Activated T-helper 1 cell treated with anti-CD3 and anti-CD28 coated beads, Interleukin-12 subunit alpha, Interleukin-12 subunit beta, Interleukin-2, Interleukin-4 antibody, amounts not matched to agents 30 ng/mL and 10 ng/mL and 1 ng/mL, durations not matched to agents 14 hours and 24 hours and 36 hours (primary cell): ENCODE measurements at regions not wholly inside any gene's neighbourhood (a gene's known extent, or its start where the extent isn't known, plus 50 kb on each side); places are given as distances from the start of the nearest gene placed in this dataset.

Experiments
- DNase-seq: peaks from one replicate; pipeline ENCODE4 v3.0.0; 2021; ENCODE audit warnings: low spot score
- H3K27ac Mint-ChIP-seq: one replicate; pipeline ENCODE4 v1.8.0; 2021; ENCODE audit warnings: mild to moderate bottlenecking, mixed read lengths
- H3K27me3 Mint-ChIP-seq: one replicate; pipeline ENCODE4 v1.8.0; 2022; ENCODE audit warnings: mild to moderate bottlenecking, moderate library complexity, mixed read lengths; ENCODE audit not compliant: insufficient read depth
- H3K36me3 Mint-ChIP-seq: one replicate; pipeline ENCODE4 v1.8.0; 2021; ENCODE audit warnings: low read depth, mixed read lengths
- H3K4me1 Mint-ChIP-seq: one replicate; pipeline ENCODE4 v1.8.0; 2021; ENCODE audit warnings: low read depth, mixed read lengths
- H3K4me3 Mint-ChIP-seq: one replicate; pipeline ENCODE4 v1.8.0; 2021; ENCODE audit warnings: mild to moderate bottlenecking, moderate library complexity, mixed read lengths
- H3K9me3 Mint-ChIP-seq: one replicate; pipeline ENCODE4 v1.8.0; 2021; ENCODE audit warnings: mixed read lengths
- intact Hi-C: fragments of 100-400 bp; cut with micrococcal nuclease; formaldehyde crosslinking; loops from one replicate; pipeline ENCODE4 v1.15.1; 2024

- no peaks in the 10 kb centered on the region for H3K9me3 Mint-ChIP-seq
- H3K27me3 Mint-ChIP-seq = no peaks in the 10 kb centered on the region
- H3K4me3 Mint-ChIP-seq = no peak overlapping the region
- H3K27ac Mint-ChIP-seq = no peak overlapping the region
- H3K36me3 Mint-ChIP-seq = no peaks in the 10 kb centered on the region
- intact Hi-C loops = no loop called here
- DNase-seq = no peak
- no peaks in the 10 kb centered on the region for H3K4me1 Mint-ChIP-seq
Observed at GRCh38 chr1:232404227-232404626, 225.7 kb downstream of the SIPA1L2 start.

DNA sequence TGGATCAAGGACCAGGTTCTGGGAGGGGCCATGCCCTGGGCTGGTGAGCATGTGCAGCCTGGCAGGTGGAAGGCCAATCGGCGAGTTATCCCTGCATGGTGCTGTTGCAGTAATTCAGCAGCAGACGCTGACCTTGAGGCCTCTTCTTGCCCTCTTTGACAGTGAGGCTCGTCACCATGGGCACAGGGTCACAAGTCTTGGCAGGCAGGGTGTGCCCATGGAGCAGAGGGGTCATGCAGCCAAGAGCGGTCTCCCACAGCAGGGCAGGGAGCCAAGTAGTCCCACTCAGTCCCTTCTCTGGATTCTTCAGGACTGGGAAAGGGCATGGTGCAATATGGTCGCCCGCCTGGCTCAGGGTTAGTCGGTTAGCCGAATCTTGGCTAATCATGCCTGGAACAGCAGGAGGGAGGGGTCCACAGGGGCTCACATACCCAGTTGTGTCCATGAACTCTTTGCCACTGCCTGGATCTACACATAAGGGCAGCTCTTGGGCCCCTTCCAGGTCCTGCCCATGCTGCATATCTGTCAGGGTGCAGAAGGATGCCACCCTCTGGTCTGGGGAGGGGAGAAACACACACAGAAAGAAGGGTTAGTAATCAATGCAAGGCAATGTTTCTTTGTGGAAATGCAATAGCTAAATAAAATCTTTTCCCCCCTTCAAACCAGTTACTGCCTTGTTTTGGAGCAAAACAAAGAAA lies 226.8 kb downstream of the SIPA1L2 start:
- no peaks in the 10 kb centered on the region for H3K9me3 Mint-ChIP-seq
- peaks cover 7% of the 10 kb centered on the region for H3K4me1 Mint-ChIP-seq
- no peak overlapping the region for H3K4me3 Mint-ChIP-seq
- no peaks in the 10 kb centered on the region for H3K36me3 Mint-ChIP-seq
- no peaks in the 10 kb centered on the region for H3K27me3 Mint-ChIP-seq
- no peak for DNase-seq
- H3K27ac Mint-ChIP-seq = no peak overlapping the region
- intact Hi-C loops = no loop called here

- no peaks in the 10 kb centered on the region for H3K36me3 Mint-ChIP-seq
- no peak for DNase-seq
- H3K9me3 Mint-ChIP-seq = no peaks in the 10 kb centered on the region
- no peak overlapping the region for H3K4me3 Mint-ChIP-seq
- no peak overlapping the region for H3K27ac Mint-ChIP-seq
- intact Hi-C loops = no loop called here
- H3K4me1 Mint-ChIP-seq = peaks cover 7% of the 10 kb centered on the region
- H3K27me3 Mint-ChIP-seq = no peaks in the 10 kb centered on the region
Observed at GRCh38 chr1:232398823-232399222, 231.1 kb downstream of the SIPA1L2 start.

DNA sequence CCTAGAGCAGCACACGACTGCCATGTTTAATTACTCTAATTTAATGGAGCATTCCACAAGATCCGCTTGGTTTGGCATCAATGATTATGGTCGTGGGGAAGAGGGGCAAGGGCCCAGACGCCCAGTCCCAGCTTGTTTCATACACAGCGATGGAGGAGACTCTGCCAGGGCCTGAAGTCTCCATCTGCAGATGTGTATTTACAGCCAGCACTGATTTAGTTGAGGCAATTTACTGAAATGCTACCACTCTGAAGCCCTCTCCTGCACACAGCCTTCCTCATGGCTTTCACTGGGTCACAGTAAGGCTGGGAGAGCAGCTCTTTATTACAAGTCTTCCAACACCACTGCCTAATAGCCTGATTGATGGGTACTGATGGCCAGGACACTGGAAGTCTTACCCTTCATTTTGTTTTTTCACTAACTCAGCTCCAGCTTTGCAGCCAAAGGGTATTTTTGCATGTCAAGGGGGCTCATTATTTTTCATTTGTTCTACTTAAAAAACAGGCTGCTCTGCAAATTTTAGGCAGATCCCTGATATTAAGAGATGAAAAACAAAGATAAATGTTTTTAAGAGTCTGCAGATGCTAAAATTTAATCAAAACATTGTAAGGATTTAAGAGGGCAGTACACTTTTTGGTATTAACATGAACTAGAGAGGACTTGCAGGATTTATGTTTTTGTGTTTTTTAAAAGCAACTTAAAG lies 236.3 kb downstream of the SIPA1L2 start:
- Mint-ChIP-seq H3K4me1 (peaks cover 2% of the 10 kb centered on the region), H3K9me3 (no peaks in the 10 kb centered on the region), H3K36me3 (no peaks in the 10 kb centered on the region), H3K27ac (no peak overlapping the region), H3K27me3 (peaks cover 3% of the 10 kb centered on the region), H3K4me3 (no peak overlapping the region)
- DNase-seq = no peak
- intact Hi-C loops = no loop called here

GRCh38 chr1:232393010-232393409 lies 236.9 kb downstream of the SIPA1L2 start:
- Mint-ChIP-seq H3K4me3 (no peak overlapping the region), H3K27me3 (peaks cover 3% of the 10 kb centered on the region), H3K4me1 (no peaks in the 10 kb centered on the region), H3K36me3 (no peaks in the 10 kb centered on the region), H3K27ac (no peak overlapping the region), H3K9me3 (no peaks in the 10 kb centered on the region)
- no peak for DNase-seq
- intact Hi-C loops = no loop called here

GRCh38 chr1:232390590-232390989 lies 239.3 kb downstream of the SIPA1L2 start:
- intact Hi-C loops = no loop called here
- Mint-ChIP-seq H3K9me3 (no peaks in the 10 kb centered on the region), H3K27me3 (peaks cover 3% of the 10 kb centered on the region), H3K27ac (no peak overlapping the region), H3K4me3 (no peak overlapping the region), H3K4me1 (no peaks in the 10 kb centered on the region), H3K36me3 (no peaks in the 10 kb centered on the region)
- no peak for DNase-seq

- H3K27me3 Mint-ChIP-seq = peaks cover 3% of the 10 kb centered on the region
- H3K4me1 Mint-ChIP-seq = no peaks in the 10 kb centered on the region
- no peak overlapping the region for H3K4me3 Mint-ChIP-seq
- no peak overlapping the region for H3K27ac Mint-ChIP-seq
- intact Hi-C loops = no loop called here
- no peaks in the 10 kb centered on the region for H3K36me3 Mint-ChIP-seq
- H3K9me3 Mint-ChIP-seq = no peaks in the 10 kb centered on the region
- no peak for DNase-seq
Observed at GRCh38 chr1:232389744-232390143, 240.2 kb downstream of the SIPA1L2 start.

- H3K36me3 Mint-ChIP-seq = no peaks in the 10 kb centered on the region
Observed at GRCh38 chr1:232388363-232388762, 241.6 kb downstream of the SIPA1L2 start.

DNA sequence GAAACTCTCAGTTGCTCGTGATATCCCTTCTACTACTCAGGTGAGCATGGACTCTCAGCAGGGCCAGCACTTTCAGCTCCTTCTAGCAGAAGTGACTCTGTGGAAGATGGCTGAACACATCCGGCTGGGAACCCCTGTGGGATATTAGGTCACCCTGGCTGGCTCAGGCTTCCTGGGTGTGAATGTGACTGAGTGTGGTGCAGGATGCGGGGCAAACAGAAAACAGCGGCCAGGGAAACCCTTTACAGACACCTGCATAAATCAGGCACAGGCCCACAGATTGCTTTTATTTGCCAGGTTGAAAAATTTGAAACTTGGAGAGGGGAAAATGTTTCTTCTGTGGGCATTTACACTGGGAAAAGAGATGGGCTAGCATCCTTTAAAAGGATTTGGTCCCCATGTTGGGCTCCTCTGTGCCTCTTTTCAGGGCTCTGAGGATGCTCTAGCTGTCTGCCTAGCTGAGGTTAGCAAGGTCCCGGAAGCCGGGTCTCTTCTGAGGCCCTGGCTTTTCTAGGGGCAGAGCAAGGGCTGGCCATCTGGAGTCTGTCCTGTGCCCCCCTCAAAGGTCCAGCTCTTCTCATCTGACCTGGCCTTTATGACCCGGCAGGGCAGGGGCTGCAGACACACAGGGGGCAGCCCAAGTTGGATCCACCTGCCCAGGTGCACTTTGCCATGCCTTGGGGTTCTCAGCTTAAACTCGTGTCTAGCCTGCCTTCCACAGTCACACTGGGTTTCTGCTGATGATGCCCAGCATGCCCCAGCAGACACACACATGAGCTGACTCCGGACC lies 243.0 kb downstream of the SIPA1L2 start:
- Mint-ChIP-seq H3K27ac (no peak overlapping the region), H3K4me3 (no peak overlapping the region), H3K9me3 (no peaks in the 10 kb centered on the region), H3K27me3 (peaks cover 3% of the 10 kb centered on the region), H3K36me3 (no peaks in the 10 kb centered on the region), H3K4me1 (no peaks in the 10 kb centered on the region)
- intact Hi-C loops = no loop called here
- DNase-seq = no peak

More at GRCh38 chr1:232388363-232388762, 241.6 kb downstream of the SIPA1L2 start:
- no peak for DNase-seq
- H3K9me3 Mint-ChIP-seq = no peaks in the 10 kb centered on the region
- intact Hi-C loops = no loop called here
- H3K27ac Mint-ChIP-seq = no peak overlapping the region
- H3K27me3 Mint-ChIP-seq = peaks cover 7% of the 10 kb centered on the region
- no peaks in the 10 kb centered on the region for H3K4me1 Mint-ChIP-seq
- H3K4me3 Mint-ChIP-seq = no peak overlapping the region

DNA sequence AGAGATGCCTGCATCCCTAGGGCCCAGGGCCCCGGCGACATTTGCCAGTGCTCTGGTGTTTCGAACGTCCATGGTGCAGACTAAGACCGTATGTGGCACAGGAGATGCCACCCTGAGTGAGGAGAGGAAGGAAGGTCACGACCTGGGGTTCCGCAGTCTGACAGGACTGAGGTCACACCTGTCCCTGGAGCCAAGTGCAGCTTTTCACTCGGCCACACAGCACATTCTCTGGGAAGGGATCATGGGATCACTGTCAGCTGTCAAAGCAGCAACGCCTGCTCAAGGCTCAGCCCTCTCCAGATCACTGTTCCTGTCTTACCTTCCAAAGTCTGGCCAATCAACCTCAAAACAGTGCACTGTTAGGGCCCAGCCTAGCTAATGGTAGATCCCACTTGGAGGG lies 243.6 kb downstream of the SIPA1L2 start:
- Mint-ChIP-seq H3K4me1 (no peaks in the 10 kb centered on the region), H3K4me3 (no peak overlapping the region), H3K27me3 (peaks cover 3% of the 10 kb centered on the region), H3K9me3 (no peaks in the 10 kb centered on the region), H3K27ac (no peak overlapping the region), H3K36me3 (no peaks in the 10 kb centered on the region)
- intact Hi-C loops = no loop called here
- no peak for DNase-seq

DNA sequence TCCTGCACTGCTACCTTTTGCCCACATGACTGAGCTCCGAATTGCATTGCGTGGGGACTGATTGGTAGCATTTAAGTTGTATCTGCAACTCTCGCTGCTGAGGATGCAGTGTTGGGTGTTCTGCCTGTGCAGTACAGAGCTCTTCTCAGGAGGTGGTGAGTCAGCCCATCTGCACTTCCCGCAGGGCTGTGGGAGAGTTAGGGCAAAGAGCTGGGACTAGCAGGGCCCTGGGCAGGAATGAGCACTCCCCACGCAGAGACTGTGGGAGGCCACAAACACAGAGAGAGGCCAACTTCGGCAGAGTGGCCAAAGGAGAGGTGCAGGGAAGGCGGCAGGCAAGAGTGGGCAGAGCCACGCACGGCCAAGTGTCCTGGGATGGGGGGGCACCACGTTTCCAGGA lies 244.7 kb downstream of the SIPA1L2 start:
- no peak overlapping the region for H3K4me3 Mint-ChIP-seq
- intact Hi-C loops = no loop called here
- H3K27ac Mint-ChIP-seq = no peak overlapping the region
- H3K36me3 Mint-ChIP-seq = no peaks in the 10 kb centered on the region
- DNase-seq = no peak
- H3K27me3 Mint-ChIP-seq = peaks cover 3% of the 10 kb centered on the region
- H3K9me3 Mint-ChIP-seq = no peaks in the 10 kb centered on the region
- H3K4me1 Mint-ChIP-seq = no peaks in the 10 kb centered on the region

- H3K4me3 Mint-ChIP-seq = no peak overlapping the region
- no peaks in the 10 kb centered on the region for H3K4me1 Mint-ChIP-seq
- H3K27me3 Mint-ChIP-seq = peaks cover 3% of the 10 kb centered on the region
- DNase-seq = no peak
- H3K9me3 Mint-ChIP-seq = no peaks in the 10 kb centered on the region
- intact Hi-C loops = no loop called here
- H3K36me3 Mint-ChIP-seq = no peaks in the 10 kb centered on the region
- no peak overlapping the region for H3K27ac Mint-ChIP-seq
Observed at GRCh38 chr1:232384171-232384883, 245.6 kb downstream of the SIPA1L2 start.
